ENCODE measurements at regions not wholly inside any gene's neighbourhood (a gene's known extent, or its start where the extent isn't known, plus 50 kb on each side); places are given as distances from the start of the nearest gene placed in this dataset.

DNA sequence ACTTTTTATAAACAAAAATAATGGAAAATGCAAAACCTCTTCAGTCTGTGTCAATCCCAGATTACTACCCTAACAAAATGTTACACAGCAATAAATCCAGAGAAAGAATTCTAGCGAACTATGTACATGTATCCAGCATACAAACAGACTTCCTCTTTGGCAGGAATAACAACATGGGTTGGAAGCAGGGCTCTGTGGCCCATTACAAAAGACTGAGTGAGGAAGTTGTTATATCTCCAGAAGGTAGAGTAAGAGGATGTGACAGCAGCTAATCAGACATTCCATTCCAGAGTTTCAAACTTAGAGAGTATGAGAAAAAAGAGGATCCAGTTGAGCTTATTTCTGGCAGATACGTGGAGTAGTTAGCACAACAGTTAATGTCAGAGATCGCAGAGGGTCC is 294.0 kb upstream of the PLSCR5 start:
- Histone ChIP-seq H3K4me1 (ENCODE audit: insufficient read depth, poor library complexity, severe bottlenecking) (no peaks in the 10 kb centered on the region), H3K27me3 (ENCODE audit: insufficient read depth, poor library complexity, severe bottlenecking) (no peaks in the 10 kb centered on the region), H3K36me3 (ENCODE audit: low read depth) (no peaks in the 10 kb centered on the region), H3K27ac (ENCODE audit: poor library complexity, severe bottlenecking) (no peak overlapping the region), H3K4me3 (ENCODE audit: severe bottlenecking) (no peak overlapping the region), H3K9me3 (ENCODE audit: severe bottlenecking) (peaks cover 2% of the 10 kb centered on the region)
- TF ChIP-seq, protein P1, sequence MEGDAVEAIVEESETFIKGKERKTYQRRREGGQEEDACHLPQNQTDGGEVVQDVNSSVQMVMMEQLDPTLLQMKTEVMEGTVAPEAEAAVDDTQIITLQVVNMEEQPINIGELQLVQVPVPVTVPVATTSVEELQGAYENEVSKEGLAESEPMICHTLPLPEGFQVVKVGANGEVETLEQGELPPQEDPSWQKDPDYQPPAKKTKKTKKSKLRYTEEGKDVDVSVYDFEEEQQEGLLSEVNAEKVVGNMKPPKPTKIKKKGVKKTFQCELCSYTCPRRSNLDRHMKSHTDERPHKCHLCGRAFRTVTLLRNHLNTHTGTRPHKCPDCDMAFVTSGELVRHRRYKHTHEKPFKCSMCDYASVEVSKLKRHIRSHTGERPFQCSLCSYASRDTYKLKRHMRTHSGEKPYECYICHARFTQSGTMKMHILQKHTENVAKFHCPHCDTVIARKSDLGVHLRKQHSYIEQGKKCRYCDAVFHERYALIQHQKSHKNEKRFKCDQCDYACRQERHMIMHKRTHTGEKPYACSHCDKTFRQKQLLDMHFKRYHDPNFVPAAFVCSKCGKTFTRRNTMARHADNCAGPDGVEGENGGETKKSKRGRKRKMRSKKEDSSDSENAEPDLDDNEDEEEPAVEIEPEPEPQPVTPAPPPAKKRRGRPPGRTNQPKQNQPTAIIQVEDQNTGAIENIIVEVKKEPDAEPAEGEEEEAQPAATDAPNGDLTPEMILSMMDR (IDR thresholded peaks at IDR 0.05; ENCODE audit: poor library complexity, severe bottlenecking): no peak
- no peak for DNase-seq (ENCODE audit: low spot score)
- ATAC-seq (ENCODE audit: low read depth): no peak

DNA sequence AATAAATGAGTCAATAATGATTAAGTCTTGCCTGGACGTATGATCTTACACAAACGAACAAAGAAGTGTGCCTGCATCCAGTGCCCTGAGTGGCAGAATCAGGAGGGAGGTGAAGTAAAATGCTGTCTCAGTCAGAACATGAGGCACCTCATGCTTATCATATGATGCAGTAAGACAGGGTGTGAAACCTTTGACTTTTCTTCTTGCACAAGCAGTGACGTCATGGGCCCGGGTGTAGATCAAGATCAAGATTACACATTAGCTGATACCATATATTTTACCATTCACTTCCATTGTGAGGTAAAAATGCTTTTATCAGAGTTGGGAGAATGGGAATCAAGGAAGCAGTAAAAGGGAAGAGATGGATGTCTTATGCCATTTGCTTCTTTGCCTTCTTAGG is 291.6 kb upstream of the PLSCR5 start:
- H3K4me1 ChIP-seq (ENCODE audit: insufficient read depth, poor library complexity, severe bottlenecking): no peaks in the 10 kb centered on the region
- no peak overlapping the region for H3K4me3 ChIP-seq (ENCODE audit: severe bottlenecking)
- DNase-seq (ENCODE audit: low spot score) (no peak), ATAC-seq (ENCODE audit: low read depth) (no peak)
- H3K27ac ChIP-seq (ENCODE audit: poor library complexity, severe bottlenecking): no peak overlapping the region
- no peaks in the 10 kb centered on the region for H3K27me3 ChIP-seq (ENCODE audit: insufficient read depth, poor library complexity, severe bottlenecking)
- TF ChIP-seq, protein P1 (IDR thresholded peaks at IDR 0.05; ENCODE audit: poor library complexity, severe bottlenecking): no peak
- no peaks in the 10 kb centered on the region for H3K9me3 ChIP-seq (ENCODE audit: severe bottlenecking)
- no peaks in the 10 kb centered on the region for H3K36me3 ChIP-seq (ENCODE audit: low read depth)

DNA sequence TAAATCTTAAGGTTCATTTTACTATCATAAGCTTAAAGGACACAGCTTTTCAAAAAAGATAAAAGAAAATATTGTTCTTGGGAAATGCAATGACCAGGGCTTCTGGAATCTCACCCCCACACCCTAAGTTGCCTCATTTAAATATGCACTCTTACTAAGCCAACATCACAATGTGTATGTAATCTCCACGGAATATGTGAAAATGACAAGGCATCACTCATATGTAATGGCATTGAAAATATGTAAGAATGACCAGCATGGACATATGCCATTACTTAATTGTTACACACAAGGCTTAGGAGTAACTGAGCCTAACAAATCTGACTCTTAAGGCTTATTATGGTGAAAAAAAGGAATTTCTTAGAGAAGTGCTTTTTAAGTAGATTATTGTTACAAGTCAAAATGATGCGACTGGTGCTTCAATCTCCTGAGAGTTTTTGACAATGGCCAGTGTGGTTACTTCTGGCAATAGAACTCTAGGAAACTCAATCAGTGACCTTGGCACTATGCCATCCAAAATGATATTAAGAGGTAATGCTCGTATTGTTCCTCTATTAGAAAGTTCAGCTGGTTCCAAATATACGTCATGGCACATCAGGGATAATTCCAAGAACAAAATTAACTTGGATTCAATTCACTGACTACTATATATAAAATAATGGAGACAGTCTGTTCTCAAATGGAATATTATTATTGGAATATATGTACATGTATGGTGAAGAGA is 290.0 kb upstream of the PLSCR5 start:
- H3K36me3 ChIP-seq (ENCODE audit: low read depth): no peaks in the 10 kb centered on the region
- DNase-seq (ENCODE audit: low spot score) (no peak), ATAC-seq (ENCODE audit: low read depth) (0 out of 3 replicates have a peak, but pooled peaks have one; percentile 14)
- TF ChIP-seq, protein P1 (IDR thresholded peaks at IDR 0.05; ENCODE audit: poor library complexity, severe bottlenecking): no peak
- no peaks in the 10 kb centered on the region for H3K9me3 ChIP-seq (ENCODE audit: severe bottlenecking)
- no peak overlapping the region for H3K27ac ChIP-seq (ENCODE audit: poor library complexity, severe bottlenecking)
- no peak overlapping the region for H3K4me3 ChIP-seq (ENCODE audit: severe bottlenecking)
- no peaks in the 10 kb centered on the region for H3K27me3 ChIP-seq (ENCODE audit: insufficient read depth, poor library complexity, severe bottlenecking)
- H3K4me1 ChIP-seq (ENCODE audit: insufficient read depth, poor library complexity, severe bottlenecking): no peaks in the 10 kb centered on the region

DNA sequence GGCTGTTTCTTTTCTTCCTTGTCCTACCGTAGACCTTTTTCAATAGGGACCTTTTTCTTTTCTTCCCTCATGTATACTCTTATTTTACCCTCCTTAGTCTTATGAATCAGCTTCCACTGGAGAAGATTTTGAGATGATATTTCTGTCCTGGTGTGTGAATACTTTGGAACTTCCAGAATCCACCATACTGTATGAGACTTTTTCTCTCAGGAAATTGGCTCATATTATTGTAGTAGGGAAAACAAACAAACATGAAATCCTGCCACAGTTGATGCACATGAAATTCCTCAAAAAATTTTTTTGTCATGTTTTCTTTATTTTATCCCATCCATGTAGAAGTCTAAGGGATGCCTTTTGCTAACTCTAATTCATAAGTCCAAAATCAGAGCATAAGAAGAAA is 289.3 kb upstream of the PLSCR5 start:
- no peak overlapping the region for H3K4me3 ChIP-seq (ENCODE audit: severe bottlenecking)
- no peaks in the 10 kb centered on the region for H3K4me1 ChIP-seq (ENCODE audit: insufficient read depth, poor library complexity, severe bottlenecking)
- no peak for DNase-seq (ENCODE audit: low spot score)
- H3K27me3 ChIP-seq (ENCODE audit: insufficient read depth, poor library complexity, severe bottlenecking): no peaks in the 10 kb centered on the region
- TF ChIP-seq, protein P1 (IDR thresholded peaks at IDR 0.05; ENCODE audit: poor library complexity, severe bottlenecking): no peak
- no peak for ATAC-seq (ENCODE audit: low read depth)
- no peak overlapping the region for H3K27ac ChIP-seq (ENCODE audit: poor library complexity, severe bottlenecking)
- no peaks in the 10 kb centered on the region for H3K36me3 ChIP-seq (ENCODE audit: low read depth)
- H3K9me3 ChIP-seq (ENCODE audit: severe bottlenecking): no peaks in the 10 kb centered on the region

DNA sequence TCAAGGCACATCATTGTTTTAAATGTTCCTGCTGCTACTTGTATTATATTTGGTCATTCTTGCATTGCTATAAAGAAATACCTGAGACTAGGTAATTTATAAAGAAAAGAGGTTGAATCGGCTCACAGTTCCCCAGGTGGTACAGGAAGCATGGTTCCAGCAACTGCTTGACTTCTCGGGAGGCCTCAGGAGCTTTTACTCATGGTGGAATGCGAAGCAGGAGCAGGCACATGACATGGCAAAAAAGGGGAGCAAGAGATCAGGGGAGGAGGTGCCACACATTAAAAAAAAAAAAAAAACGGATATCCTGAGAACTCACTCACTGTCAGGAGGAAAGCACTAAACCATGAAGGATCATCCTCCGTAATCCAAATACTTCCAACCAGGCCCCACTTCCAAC is 286.9 kb upstream of the PLSCR5 start:
- H3K9me3 ChIP-seq (ENCODE audit: severe bottlenecking): no peaks in the 10 kb centered on the region
- no peak overlapping the region for H3K4me3 ChIP-seq (ENCODE audit: severe bottlenecking)
- DNase-seq (ENCODE audit: low spot score): no peak
- H3K4me1 ChIP-seq (ENCODE audit: insufficient read depth, poor library complexity, severe bottlenecking): no peaks in the 10 kb centered on the region
- no peaks in the 10 kb centered on the region for H3K27me3 ChIP-seq (ENCODE audit: insufficient read depth, poor library complexity, severe bottlenecking)
- no peak overlapping the region for H3K27ac ChIP-seq (ENCODE audit: poor library complexity, severe bottlenecking)
- TF ChIP-seq, protein P1 (IDR thresholded peaks at IDR 0.05; ENCODE audit: poor library complexity, severe bottlenecking): no peak
- H3K36me3 ChIP-seq (ENCODE audit: low read depth): no peaks in the 10 kb centered on the region
- ATAC-seq (ENCODE audit: low read depth): no peak
